GM21717 (cell line): ENCODE measurements at regions not wholly inside any gene's neighbourhood (a gene's known extent, or its start where the extent isn't known, plus 50 kb on each side); places are given as distances from the start of the nearest gene placed in this dataset.

ENCODE experiments used
- ATAC-seq: cut with Tn5 transposase; IDR thresholded peaks from one replicate; pipeline ENCODE4 v1.9.1; 2021; ENCODE audit warnings: mild to moderate bottlenecking, moderate library complexity; ENCODE audit not compliant: unreplicated experiment

DNA sequence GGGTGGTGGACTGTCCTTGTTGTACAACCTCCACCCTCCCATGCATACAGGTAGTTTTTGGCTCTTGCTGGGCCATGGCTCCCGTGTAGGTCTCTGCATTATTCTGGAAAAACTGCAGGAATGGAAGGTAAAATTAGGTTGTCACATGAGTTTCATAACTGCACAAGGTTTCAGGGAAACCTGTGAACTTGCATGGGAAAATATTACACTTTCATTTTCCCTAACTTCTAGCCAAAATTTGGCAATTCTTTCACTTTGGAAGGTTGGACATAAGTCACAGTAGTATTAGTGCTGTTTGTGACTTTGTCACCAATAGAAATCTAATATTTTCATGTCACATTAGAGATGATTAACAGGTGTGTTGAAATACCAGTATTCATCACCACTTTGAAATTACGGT lies 118.1 kb upstream of the MGAT5 start:
- no peak for ATAC-seq

DNA sequence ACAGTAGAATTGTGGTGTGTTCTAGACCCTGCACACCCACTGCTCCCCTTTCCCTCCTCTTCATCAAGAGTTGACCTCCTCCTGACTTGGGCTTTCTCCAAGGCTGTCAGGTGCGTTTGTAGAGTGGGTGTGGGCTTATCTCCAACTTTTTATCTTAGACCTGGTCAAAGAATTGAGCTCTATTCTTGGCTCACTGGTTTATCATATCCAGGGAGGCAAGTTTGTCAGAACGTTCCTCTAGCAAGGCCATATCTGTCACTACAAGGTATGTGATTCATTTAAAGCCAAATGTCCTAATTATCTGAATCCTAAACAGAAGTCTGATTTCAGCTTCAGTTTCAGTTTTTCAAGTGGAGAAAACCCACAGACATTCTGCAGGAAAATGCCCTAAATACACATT lies 117.1 kb upstream of the MGAT5 start:
- ATAC-seq = no peak

- no peak for ATAC-seq
These were observed 116.7 kb upstream of the MGAT5 start for GRCh38 chr2:134137182-134137611.

DNA sequence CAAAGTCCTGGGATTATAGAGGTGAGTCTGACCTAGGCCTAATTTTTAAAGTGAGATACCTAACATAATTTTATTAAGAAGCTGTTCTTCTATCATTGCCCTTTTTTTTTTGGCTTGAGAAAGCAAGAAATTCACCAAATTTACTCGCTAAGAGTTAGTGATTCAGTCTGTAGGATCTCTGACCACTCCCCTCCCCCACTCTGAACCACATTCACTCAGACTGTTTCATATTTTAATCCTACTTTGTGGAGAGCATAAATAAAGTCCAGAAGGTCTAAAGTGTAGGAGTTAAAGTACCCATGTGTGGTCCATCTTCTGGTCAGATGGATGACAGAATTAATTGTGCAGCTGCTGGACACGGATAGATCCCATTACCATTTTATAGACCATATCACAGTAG lies 115.8 kb upstream of the MGAT5 start:
- no peak for ATAC-seq

- no peak for ATAC-seq
These were observed 114.3 kb upstream of the MGAT5 start for GRCh38 chr2:134139611-134140010.

DNA sequence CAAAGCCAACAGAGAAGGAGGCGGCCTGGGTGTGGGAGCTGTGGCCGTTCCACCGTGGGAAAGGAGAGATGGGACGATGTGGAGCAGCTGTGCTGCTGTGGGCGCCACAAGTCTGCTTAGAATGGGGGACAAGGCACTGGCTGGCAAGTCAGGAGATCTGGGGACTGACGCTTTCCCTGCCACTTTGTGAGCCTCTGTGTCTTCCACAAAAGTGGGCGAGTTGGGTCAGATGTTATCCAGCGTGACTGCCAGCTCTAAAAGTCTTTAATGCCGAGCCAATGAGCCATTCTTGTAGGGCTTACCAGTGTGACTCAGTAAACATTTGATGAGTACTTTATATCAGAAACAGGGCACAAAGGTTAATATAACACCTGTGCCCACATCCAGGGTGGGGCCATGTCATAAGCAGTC lies 113.6 kb upstream of the MGAT5 start:
- no peak for ATAC-seq

- ATAC-seq = no peak
These were observed 112.1 kb upstream of the MGAT5 start for GRCh38 chr2:134141598-134142340.

DNA sequence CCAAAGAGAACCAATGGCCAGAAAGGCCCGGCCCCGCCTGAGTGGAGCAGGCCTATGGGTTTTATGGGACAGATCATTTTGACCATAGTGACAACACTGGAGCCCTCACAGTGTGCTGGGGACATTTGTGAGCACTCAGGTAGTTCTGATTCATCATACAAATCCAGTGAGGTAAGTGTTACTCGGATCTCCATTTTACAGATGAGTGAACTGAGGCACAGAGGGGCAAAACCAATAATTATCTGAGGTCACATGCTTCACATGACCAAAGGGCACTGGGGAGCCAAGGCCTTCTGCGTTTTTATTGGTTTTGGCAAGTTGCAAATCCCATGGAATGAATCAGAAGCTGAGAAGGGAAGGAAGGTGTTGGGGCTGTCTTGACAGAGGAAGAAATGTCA lies 111.5 kb upstream of the MGAT5 start:
- ATAC-seq = no peak

DNA sequence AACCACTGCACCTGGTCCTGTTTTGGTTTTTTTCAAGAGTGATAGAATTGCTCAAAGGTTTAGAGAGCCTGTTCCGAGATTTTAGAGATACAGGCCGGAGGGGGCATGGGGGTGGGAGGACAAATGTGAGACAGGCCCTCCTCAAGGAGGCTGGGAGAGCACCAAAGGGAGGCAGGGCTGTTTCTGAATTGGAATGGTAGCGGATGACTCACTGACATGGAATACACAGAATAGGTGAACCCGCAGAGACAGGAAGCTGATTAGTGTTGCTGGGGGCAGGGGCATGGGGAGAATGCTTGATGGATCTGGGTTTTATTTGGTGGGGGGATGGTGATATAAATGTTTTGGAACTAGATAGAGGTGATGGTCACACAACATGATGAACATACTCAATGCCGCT lies 111.0 kb upstream of the MGAT5 start:
- no peak for ATAC-seq

- ATAC-seq = no peak
These were observed 110.3 kb upstream of the MGAT5 start for GRCh38 chr2:134143568-134143967.

GRCh38 chr2:134144081-134144596 lies 109.7 kb upstream of the MGAT5 start:
- ATAC-seq = no peak

GRCh38 chr2:134144651-134145050 lies 109.2 kb upstream of the MGAT5 start:
- no peak for ATAC-seq

DNA sequence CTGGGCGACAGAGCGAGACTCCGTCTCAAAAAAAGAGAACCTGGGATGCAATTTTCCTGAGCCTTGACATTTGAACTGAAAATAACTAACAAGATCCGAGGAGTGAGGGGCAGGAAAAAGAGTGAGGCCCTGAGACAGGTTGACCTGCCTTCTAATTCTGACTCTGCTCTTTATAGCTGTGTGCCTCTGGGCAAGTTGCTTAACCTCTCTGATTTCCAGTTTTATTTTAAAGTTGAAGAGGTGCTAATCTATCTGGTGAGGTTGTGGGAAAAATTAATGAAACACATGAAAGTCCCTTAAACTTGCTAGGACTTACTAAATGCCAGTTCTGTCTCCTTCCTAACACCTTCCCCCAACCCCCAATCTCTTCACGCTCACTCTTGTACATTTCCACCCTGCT lies 108.4 kb upstream of the MGAT5 start:
- ATAC-seq = no peak

GRCh38 chr2:134146161-134146560 lies 107.7 kb upstream of the MGAT5 start:
- ATAC-seq = no peak

- ATAC-seq = no peak
These were observed 107.3 kb upstream of the MGAT5 start for GRCh38 chr2:134146620-134147019.

- no peak for ATAC-seq
These were observed 105.7 kb upstream of the MGAT5 start for GRCh38 chr2:134148172-134148571.

GRCh38 chr2:134148843-134149472 lies 104.9 kb upstream of the MGAT5 start:
- ATAC-seq = no peak

DNA sequence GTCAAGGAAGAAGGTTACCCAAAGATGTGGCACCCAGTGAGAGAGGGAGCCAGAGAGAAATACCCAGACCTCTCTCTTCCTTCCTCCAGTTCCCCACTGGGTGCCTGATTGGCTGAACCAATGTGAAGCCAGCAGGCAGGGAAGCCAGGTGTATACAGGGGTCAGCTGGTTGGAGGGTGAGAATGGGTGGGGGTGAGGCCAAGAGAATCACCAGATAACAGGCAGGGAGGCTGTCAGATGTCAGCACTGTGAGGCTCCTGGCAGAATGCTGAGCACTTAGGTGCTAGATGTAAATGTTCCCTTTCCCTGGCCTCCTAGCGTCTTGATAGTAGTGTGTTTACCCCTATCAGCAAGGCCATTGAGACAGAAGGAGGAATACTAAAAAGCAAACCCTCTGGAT lies 104.0 kb upstream of the MGAT5 start:
- ATAC-seq = no peak

DNA sequence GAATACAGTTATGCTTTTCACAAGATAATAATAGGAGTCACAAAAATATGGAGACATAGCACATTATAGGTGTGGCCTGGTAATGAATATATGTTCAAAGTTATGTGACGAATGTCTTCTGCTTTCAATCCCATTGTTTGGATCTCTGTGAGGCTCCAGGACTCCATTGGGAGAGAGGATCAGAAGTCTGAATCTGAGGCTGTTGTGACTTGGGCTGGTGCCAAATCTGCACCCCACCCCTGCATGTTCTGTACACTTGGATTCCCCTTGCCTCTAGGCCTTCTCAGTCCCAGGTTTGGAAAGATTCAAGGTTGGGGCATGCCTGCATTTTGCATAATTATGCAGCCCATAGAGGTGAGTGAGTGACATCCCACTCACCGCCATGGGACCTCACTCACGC lies 103.1 kb upstream of the MGAT5 start:
- ATAC-seq = no peak

DNA sequence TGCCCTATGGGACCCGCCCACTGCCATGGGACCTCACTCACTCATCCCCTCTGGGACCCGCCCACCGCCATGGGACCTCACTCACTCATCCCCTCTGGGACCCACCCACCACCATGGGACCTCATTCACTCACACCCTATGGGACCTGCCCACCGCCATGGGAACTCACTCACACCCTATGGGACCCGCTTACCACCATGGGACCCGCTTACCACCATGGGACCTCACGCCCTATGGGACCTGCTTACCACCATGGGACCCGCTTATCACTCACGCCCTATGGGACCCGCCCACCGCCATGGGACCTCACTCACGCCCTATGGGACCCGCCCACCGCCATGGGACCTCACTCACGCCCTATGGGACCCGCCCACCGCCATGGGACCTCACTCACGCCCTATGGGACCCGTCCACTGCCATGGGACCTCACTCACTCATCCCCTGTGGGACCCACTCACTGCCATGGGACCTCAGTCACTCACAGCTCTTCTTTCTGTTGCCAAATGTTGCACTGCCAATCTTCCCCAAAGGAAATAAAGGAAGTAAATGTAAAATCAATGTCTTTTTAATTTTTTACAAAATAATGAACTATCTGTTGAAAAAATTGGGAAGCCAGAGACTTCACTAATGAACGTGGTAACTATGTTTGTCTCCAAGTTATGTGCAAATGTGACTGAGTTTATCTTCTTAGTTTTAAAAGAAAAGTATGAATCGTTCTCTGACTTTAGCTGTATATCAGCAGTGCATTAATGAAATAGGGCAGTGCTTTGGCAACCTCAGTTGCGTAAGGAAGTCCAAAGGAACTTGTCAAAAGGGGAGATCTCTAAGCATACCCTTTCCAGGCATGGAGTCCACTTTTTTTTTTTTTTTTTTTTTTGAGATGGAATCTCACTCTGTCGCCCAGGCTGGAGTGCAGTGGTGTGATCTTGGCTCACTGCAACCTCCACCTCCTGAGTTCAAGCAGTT lies 101.5 kb upstream of the MGAT5 start:
- no peak for ATAC-seq

- ATAC-seq = no peak
These were observed 100.5 kb upstream of the MGAT5 start for GRCh38 chr2:134153294-134153880.
